GM12891 (cell line): ENCODE measurements at regions not wholly inside any gene's neighbourhood (a gene's known extent, or its start where the extent isn't known, plus 50 kb on each side); places are given as distances from the start of the nearest gene placed in this dataset.

ENCODE experiments used
- PAX5 ChIP-seq: IDR thresholded peaks from 2 replicates; pipeline ENCODE4 v1.6.1; 2011; ENCODE audit warnings: low read length, moderate library complexity, mild to moderate bottlenecking; ENCODE audit not compliant: insufficient read depth, severe bottlenecking
- POLR2A ChIP-seq: IDR thresholded peaks from 2 replicates; pipeline ENCODE4 v1.6.1; 2011; ENCODE audit warnings: low read depth, low read length, control low read depth
- POLR2AphosphoS5 ChIP-seq: IDR thresholded peaks from 2 replicates; pipeline ENCODE4 v1.6.1; 2011; ENCODE audit warnings: low read depth, low read length, control low read depth
- POU2F2 ChIP-seq: IDR thresholded peaks from 2 replicates; pipeline ENCODE4 v1.6.1; 2011; ENCODE audit warnings: low read depth, mild to moderate bottlenecking, control low read depth, low read length, moderate library complexity
- SPI1 ChIP-seq: IDR thresholded peaks from 2 replicates; pipeline ENCODE4 v1.6.1; 2011; ENCODE audit warnings: low read depth, low read length, control low read depth
- TAF1 ChIP-seq: IDR thresholded peaks from 2 replicates; pipeline ENCODE4 v1.6.1; 2011; ENCODE audit warnings: low read depth, low read length, control low read depth

DNA sequence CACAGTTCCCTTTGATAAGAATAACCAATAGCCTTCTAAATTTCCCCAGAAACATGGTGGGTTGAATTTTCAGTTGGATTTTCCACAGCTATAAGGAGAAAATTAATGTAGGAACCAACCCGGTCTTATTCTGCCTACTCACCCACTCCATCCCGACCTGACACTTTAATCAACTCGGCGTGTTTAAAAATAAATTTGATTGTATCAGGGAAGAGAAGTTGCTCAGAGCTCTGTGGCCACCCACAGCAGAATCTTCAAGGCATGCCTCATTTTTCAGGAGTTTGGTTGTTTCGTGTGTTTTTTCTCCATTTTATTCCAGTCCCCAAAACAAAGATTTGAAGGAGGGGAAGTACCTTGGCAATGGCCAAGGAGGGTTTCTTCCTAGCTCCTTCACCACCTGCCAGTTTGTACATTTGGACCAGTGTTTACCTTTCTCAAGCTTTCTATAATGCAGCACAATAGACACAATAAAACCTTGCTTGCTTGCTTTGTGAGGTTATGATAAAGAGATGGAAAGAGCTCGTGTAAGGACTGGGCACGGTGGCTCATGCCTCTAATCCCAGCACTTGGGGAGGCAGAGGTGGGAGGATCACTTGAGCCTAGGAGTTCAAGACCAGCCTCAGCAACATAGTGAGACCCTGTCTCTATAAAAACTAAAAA lies 297.2 kb upstream of the JARID2 start:
- TF ChIP-seq SPI1 (no peak), POLR2A (no peak), POLR2AphosphoS5 (no peak), TAF1 (no peak), PAX5 (no peak), POU2F2 (no peak)
